Fibroblast of skin of scalp (primary cell): ENCODE measurements at regions not wholly inside any gene's neighbourhood (a gene's known extent, or its start where the extent isn't known, plus 50 kb on each side); places are given as distances from the start of the nearest gene placed in this dataset.
"Not testable (repeated sequence)": the region's sequence is repeated elsewhere in the genome, so short reads cannot be mapped to it uniquely, and the experiment has no call there.

Source experiments
- DNase-seq: peaks from one replicate; pipeline ENCODE4 v3.0.0-alpha.2; 2013

DNA sequence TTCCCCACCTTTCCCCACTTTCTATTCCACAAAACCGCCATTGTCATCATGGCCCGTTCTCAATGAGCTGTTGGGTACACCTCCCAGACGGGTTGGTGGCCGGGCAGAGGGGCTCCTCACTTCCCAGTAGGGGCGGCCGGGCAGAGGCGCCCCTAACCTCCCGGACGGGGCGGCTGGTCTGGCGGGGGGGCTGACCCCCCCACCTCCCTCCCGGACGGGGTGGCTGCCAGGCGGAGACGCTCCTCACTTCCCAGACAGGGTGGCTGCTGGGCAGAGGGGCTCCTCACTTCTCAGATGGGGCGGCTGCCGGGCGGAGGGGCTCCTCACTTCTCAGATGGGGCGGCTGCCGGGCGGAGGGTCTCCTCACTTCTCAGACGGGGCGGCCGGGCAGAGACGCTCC is 299.7 kb downstream of the FLRT2 start:
- DNase-seq: not testable (repeated sequence)

DNA sequence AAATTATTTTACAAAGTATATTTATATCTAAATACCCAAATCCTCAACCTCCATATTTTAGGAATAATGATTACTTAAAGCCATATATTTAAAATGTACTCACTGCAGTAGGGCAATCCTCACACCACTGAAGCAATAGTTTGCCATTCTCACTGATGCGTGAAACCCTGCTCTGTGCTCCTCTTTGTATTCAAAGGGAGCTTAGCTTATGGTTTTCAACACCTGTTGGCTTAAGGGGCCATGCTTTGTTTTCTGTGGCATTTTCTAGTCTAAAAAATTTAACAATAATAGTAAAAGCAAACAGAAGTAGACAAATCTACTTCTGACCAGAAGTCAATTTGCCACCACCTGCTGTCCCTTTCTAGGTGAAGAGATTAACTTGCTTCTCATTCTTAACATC is 294.6 kb downstream of the FLRT2 start:
- DNase-seq: no peak

DNA sequence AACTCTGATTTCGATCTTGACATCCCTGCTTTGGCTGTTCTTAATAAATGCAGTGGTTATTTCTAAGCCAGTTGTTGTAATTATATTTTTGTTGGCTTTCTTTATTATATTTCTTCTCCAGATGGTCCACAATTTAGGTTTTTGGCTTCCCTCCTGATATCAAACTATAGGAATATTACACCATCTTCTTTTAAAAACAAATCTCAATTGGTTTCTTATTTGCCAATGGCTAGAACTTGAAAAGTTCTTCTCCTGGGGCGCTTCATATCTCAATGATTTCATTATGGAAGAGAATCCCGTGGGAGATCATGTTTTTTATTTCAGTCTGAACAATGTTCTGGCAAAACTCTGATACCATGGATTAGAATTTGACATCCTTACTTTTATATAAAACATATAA is 292.3 kb downstream of the FLRT2 start:
- DNase-seq: no peak

DNA sequence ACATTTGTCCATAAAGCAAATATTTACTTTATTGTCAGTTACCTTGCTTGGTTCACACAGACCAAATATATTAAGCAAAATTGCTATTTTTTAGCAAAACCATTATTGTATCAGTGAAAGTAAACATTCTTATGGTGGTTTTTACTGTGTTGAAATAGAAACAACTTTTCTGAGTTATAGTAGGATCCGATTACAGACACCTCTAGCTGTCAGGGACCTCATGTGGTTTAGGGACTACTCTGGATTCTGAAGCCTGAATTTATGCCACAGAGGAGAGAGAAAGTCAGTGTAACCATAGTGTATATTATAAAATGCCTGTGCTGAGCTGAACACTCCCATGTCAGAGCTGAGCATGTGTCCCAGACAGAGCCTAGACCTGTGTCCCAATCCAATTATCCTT is 287.5 kb downstream of the FLRT2 start:
- DNase-seq: no peak

DNA sequence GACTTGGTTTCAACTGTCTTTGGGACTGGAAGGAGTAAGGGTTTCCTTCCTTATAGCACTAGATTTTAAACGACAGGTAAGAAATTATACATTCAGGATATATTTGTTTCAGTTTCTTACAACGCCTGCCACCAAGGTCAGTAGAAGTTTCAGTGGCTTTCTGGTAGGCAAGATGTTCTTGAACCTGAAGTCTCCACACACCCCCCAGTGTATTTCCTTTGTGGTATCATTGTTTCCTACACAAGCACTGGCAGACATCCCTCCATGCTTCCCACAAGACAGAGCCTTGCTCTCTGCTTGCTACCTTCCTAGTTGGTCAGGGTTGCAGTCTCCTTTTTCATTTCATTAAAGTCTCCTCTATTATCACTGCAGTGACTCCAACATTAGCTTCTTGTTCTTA is 283.1 kb downstream of the FLRT2 start:
- DNase-seq: no peak

DNA sequence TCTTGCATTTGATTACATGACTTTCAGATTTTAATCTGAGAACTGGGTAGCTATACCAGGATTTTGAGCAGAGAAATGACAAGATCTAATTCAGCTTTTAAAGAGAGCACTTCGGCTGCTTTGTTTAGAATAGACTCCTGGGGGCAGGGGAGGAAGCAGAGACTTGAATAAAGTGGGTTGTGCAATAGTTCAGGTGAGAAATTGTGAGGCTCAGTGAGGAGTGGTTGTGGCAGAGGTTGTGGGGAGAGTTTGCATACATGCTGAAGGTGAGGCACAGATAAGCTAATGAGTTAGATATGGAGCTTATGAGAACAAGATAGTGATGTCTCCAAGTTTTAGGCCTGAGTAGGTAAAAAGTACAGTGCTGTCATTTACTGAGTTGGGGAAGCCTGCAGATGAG is 281.4 kb downstream of the FLRT2 start:
- DNase-seq: no peak

DNA sequence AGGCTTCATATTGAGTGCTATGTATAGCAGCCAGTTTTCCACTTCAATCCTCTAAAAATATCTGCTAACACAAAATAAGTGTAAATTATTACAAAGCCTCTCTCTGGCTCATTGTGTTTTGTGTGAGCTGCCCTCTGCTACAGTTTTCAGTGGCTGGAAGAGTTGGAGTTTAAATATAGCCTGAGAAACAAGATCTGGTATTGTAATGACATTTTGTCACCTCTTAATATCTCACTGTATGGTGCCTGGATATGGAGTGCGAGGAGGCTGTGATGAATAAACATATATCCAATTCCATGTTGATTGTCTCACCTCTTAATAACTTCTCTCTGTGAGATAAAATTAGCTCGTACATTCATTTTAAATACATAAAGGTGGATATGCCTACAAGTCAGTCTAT is 269.7 kb downstream of the FLRT2 start:
- DNase-seq: no peak

DNA sequence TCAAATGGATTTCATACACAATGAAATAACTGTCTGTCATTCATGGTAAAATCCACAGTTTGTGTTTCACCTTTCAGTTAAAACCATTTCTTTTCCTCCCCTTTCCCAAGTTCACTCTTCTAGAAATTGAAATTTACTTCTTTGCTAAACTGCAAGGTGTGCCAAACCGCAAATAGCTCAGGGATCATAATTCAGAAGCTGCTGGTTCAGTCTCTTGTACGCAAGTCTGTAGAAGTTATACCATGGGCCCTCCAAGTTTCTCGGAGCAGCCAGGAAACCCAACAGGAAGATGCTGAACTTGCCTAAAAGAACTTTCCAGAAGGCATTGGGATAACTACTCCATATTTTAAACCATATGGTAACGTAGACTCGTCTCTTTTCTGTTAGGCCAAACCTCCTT is 268.9 kb downstream of the FLRT2 start:
- no peak for DNase-seq

DNA sequence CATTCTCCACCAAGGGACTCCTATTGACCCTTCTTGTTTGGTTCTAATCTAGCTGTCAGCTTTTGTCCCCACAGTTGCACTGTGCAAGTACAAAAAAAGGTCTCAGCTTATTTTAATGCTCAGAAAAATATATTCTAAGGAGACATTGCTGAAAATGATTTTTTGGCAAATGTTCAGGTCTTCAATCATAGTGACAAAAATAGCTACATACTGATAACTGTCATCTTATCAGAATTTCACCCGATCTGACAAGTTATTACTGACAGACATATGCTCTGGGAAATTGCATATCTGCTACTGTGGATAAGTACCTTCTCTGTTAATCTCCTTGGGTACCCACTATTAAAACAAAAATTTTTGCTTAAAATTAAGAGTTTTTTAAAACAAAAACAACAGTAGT is 263.6 kb downstream of the FLRT2 start:
- DNase-seq: no peak

DNA sequence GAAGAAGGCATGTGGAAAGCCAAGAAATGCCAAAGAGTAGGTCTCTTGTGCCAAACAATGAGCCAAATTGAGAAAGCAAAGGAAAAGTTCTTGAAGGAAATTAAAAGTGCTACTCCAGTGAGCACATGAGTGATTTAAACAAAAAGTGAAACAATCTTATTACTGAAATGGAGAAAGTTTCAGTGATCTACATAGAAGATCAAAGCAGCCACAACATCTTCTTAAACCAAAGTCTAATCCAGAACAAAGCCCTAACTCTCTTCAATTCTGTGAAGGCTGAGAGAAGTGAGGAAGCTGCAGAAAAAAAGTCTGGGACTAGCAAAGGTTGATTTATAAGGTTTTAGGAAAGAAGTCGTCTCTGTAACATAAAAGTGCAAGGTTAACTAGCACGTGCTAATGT is 259.6 kb downstream of the FLRT2 start:
- DNase-seq: no peak

DNA sequence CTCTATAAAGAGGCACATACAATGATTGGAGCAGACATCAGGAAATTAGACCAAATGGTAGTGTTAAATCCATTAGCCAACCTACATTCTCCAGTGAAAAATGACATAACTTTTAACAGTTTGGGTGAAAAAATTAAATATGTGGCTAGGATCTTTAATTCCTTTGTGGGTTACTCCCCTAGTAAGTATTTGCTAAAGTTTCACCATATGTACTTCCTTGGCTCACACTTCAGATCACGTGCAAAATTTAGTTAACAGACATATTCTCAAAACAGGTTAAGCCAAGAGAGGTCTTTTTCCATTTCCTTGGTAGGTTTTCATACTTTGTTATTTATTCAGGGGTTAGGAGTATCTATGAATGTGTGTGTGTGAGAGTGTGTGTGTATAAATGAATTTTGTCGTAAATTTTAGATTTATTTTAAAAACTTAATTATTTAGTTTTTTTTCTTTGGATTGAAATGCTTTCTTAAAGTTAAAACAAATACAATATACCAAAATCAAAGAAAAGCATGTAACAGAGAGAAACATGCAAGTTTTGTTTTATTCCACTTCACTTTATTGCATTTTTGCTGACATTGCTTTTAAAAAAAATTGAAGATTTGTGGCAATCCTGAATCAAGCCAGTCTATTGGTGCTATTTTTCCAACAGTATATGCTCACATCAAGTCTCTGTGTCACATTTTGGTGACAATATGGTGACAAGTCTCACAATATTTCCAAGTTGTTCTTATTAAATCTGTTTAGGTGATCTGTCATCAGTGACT is 258.7 kb downstream of the FLRT2 start:
- peak; percentile 3 for DNase-seq

DNA sequence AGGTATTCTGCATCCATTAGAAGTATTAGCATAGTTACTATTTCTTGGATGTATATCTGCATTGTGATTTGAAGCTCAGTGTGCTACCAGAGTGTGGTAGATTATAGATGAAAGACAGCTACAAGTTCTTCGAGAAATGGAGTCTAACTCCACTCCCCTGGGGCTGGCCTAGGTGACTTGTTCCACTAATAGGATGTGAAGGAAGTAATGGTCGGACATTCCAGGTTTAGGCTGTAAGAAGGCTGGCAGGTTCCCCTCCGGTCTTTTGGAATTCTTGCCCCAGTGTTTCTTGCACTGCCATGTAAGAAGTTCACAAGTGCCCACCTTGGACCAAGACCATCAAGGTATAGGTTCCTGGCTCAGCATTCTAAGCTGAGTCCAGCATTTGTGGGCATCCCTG is 236.4 kb downstream of the FLRT2 start:
- no peak for DNase-seq

DNA sequence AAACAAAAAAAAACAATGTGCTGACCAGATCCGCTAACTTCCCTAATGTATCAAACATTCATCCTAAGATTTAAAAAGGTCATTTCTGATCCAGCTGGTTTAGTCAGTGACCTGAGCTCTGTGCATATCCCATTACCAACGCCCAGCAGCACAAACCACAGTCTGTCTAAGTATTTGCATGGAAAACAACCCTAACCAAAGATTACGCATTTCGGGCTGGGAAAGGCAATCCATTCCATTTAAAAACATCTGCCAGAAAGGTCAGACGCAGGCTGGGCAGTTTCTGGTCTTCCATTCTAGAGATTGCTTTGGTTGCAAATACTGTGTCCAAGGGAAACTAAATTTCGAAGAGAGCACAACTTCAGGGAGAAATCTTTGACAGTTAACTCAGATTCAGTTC is 234.9 kb downstream of the FLRT2 start:
- peak; percentile 8 for DNase-seq

DNA sequence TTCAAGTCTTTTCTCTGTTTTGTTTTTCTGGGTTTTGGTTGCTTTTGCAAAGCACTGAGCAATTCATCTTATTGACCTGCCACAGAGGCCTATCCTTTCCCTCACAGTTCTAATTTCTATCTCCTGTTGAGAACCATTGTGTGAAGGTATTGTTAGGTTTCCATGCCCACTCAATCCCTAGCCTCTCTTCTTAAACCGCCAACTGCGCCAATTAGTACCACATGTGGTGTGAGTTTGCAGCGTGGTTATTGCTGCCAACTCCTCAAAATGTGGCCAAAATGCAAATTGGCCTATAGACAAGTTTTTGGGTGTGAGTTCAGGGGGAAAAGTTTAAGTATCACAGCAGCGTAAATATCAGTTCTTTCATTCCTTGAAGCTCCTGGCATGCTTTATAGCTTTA is 232.6 kb downstream of the FLRT2 start:
- peak; percentile 2 for DNase-seq

DNA sequence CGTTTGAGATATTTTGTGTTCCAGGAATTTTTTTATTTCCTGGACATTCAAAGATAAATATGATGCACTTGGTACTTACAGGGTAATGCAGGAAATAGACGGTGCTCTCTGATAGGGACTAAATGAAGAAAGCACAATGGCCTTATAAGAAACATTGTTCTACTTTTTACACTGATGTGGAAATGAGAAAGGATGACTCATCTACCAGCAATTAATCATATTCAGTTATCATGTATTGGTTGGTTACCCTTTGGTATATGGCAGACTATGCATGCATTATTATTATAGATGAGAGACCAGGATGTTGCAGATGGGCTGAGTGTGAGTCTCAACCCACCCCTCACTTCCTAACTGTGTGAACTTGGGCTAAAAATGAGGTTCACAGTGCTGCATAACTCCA is 222.2 kb downstream of the FLRT2 start:
- DNase-seq: no peak

DNA sequence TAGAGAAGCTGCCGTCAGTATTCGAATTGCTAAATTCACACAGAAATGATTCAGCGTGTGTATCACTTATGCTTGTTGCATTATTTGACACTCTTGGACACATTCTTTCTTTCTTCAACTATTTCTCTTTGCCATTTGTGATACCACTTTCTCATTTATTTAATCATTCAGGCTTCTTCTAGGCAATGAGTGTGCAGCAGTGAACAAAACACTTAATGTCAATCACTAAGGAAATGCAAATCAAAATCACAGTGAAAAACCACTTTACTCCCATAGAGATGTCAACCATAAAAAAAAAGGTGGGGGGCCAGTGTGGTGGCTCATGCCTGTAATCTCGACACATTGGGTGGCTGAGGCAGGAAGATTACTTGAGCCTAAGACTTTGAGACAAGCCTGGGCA is 214.6 kb downstream of the FLRT2 start:
- no peak for DNase-seq

DNA sequence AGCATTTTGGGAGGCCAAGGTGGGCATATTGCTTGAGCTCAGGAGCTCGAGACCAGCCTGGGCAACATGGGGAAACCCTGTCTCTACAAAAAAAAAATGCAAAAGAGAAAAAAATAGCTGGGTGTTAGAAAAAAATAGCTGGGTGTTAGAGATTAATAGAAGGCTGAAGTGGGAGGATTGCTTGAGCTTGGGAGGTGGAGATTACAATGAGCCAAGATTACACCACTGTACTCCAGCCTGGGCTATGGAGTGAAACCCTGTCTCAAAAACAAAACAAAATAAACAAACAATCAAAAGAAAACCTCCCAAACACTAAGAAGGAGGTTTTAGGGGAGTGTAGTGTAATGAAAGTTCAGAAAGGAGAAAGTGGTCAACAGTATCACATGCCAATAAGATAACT is 202.1 kb downstream of the FLRT2 start:
- DNase-seq: no peak

DNA sequence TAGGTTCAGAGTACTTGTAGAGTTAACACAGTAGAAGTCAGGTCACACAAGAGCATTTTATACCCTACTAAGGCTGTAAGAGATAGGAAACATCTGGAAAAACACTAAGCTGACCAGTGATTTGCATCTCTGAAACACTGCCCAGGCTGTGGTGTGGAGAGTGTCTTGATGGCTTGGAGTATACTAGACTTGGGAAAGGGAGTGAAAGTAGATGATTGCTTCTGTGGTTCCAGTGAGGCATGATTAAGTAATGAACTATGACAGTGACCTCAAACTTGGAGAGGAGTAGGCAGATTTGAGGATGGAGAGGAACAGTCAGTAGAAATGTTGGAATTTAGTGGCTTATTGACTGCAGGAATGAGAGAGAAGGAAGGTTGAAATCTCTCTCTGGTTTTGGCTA is 201.2 kb downstream of the FLRT2 start:
- DNase-seq: peak; percentile 95

DNA sequence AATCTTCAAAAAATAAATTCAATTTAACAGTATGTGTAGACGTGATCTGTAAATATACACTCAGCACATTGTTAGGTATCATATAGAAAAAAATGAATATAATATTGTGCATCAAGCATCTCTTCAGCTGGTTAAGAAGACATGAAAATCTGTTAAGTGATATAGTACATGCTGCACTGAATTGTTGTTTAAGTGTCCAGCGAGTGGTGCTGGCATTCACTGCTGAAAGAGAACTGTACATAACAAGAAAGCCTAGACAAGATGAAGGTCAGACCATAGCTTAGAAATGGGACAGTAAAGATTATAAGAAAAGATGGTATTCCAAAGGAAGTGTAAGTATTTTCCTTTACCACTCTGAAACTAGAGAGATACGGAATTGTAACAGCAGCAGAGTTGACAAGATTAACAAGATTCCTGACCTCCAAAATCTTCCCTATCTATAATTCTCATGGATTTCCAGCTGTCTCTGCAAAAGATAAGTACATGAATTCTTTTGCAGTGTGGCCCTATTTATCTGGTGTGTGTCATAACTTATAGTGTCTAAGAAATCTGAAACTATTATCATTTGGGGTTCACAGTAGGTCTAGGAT is 198.6 kb downstream of the FLRT2 start:
- DNase-seq: no peak

DNA sequence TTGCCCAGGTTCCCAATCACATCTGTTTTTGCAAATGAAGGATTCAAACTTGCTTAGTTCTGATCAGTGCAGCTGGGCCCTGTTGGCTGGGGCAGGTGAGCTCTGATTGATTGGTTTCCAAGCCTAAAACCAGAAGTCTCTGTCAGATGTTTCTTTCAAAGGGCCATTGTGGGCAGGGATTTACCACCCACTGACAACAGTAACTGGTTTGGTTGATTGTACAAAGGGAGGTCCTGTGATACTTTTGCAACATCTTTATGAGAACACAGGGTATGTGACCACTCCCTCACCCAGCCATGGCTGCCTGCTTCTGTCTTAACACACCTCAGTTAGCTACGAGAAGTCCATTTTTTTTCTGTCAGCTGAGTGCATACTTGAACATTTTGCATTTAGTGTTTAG is 184.1 kb downstream of the FLRT2 start:
- no peak for DNase-seq

DNA sequence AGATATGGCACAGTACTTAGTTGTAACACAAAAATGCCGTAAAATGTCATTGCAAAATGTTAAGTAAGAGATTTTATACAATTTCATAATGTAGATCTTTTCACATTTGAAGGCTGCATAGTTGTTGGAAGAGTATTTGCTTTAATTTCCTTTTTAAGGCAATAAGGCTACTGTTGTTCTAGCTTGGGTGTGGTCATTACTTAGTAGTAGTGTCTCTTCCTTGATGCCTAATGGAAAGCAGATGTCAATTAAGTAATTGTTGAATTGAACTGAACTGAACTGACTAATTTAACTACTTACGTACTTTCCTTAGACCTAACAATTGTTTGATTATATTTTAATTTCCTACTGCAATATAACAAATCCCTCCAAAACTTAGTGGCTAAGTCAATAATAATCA is 181.7 kb downstream of the FLRT2 start:
- no peak for DNase-seq
